Ovary (tissue), 3 donors: ENCODE measurements at regions not wholly inside any gene's neighbourhood (a gene's known extent, or its start where the extent isn't known, plus 50 kb on each side); places are given as distances from the start of the nearest gene placed in this dataset.

Experiments used
- EP300 ChIP-seq: sonication (generic); formaldehyde crosslinking; IDR thresholded peaks from one replicate; pipeline ENCODE4 v1.6.1; 2017; ENCODE audit warnings: antibody characterized with exemption
- TF ChIP-seq, protein P1 (sequence below), 3 donors: fragments of 450-650 bp in 2 of 3; fragments of 200-600 bp in 1 of 3; IDR thresholded peaks; one replicate each; pipeline versions ENCODE4 v1.5.1 to v1.8.0; 2016 to 2022; ENCODE audit warnings: antibody characterized with exemption in 3 of 3, mild to moderate bottlenecking in 1 of 3
- donor health status: DM: no; HTN: no; CAD: no.

DNA sequence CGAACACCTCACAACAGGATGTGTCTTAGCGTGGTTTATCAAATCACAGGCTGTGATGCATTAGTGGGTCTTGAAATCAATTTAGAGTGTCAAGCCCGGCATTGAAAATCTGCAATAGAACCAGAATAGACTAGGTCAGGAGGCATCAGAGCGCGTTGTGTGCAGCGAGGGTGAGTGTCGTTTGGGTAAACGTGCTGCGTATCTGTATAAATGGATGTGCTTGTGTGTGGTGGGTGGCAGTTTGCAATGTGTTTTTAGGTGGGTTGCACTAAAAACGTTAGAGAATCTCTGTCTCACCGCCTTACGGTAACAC lies 121.0 kb upstream of the SULF2 start:
- TF ChIP-seq, protein P1, sequence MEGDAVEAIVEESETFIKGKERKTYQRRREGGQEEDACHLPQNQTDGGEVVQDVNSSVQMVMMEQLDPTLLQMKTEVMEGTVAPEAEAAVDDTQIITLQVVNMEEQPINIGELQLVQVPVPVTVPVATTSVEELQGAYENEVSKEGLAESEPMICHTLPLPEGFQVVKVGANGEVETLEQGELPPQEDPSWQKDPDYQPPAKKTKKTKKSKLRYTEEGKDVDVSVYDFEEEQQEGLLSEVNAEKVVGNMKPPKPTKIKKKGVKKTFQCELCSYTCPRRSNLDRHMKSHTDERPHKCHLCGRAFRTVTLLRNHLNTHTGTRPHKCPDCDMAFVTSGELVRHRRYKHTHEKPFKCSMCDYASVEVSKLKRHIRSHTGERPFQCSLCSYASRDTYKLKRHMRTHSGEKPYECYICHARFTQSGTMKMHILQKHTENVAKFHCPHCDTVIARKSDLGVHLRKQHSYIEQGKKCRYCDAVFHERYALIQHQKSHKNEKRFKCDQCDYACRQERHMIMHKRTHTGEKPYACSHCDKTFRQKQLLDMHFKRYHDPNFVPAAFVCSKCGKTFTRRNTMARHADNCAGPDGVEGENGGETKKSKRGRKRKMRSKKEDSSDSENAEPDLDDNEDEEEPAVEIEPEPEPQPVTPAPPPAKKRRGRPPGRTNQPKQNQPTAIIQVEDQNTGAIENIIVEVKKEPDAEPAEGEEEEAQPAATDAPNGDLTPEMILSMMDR (IDR thresholded peaks at IDR 0.05), result no peak
- TF ChIP-seq EP300, result no peak
